Stimulated activated CD8-positive, alpha-beta memory T cell treated with anti-CD3 and anti-CD28 coated beads, Interleukin-7, amount 100 ng/mL, for 4 hours (primary cell): ENCODE measurements at regions not wholly inside any gene's neighbourhood (a gene's known extent, or its start where the extent isn't known, plus 50 kb on each side); places are given as distances from the start of the nearest gene placed in this dataset.

Experiments used
- DNase-seq, 2 donors: peaks; one replicate each; pipeline ENCODE4 v3.0.0-alpha.2; 2020; ENCODE audit warnings: low read depth in 2 of 2

DNA sequence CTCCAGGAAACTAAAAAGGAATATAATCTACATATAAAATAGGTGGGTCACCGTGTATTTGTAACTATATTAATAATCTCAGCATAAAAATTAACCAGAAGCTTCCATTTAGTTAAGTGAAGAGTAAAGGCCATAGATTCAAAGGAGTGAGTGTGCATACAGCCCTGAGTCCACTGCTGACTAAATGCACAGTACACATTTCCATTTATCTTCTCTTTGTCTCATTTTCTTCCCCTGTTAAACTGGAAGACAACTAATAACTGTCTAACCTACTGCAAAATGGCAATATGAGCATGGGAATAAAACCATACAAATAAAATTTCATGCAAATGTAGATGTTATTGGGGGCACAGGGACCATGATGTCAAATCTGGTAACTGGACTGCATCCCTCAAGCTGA is 59.9 kb upstream of the DAB2 start:
- no peak for DNase-seq

DNA sequence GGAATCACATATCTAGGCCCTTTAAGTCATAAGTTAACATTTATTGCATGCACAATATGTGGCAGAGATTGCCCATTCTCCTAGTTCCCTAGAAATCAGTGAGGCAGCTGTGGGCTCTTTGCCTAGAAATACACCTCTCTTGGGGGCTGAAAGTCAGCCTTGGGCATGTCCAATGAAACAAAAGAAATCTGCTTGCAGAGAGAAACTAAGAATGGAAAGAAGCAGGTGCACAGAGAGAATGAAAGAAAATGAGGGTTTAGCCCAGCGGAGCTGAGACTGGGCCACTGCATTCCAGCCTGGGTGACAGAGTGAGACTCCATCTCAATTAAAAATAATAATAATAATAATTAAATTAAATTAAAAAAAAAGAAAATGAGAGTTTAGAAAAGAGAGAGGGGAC is 57.3 kb upstream of the DAB2 start:
- DNase-seq, result no peak

GRCh38 chr5:39479537-39479936 is 54.8 kb upstream of the DAB2 start:
- no peak for DNase-seq

DNA sequence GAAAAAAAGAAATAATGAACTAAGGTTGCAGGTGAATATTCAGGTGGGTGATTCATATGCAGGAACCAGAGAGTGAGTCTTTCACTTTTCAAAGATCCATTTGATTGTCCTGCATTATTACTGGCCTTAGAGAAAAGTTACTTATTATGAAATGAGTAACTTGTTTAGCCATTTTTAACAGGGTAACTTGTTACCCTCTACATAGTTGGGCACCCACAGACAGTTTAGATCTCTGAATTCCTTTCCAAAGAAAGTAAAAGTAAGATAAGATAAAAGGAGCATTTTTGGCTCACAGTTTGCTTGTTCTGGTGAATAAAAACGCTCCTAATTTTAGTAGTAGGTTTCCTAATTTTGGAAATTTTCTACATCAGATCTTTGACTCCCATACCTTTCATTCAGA is 54.1 kb upstream of the DAB2 start:
- DNase-seq, result no peak

GRCh38 chr5:39476843-39477220 is 52.1 kb upstream of the DAB2 start:
- no peak for DNase-seq

DNA sequence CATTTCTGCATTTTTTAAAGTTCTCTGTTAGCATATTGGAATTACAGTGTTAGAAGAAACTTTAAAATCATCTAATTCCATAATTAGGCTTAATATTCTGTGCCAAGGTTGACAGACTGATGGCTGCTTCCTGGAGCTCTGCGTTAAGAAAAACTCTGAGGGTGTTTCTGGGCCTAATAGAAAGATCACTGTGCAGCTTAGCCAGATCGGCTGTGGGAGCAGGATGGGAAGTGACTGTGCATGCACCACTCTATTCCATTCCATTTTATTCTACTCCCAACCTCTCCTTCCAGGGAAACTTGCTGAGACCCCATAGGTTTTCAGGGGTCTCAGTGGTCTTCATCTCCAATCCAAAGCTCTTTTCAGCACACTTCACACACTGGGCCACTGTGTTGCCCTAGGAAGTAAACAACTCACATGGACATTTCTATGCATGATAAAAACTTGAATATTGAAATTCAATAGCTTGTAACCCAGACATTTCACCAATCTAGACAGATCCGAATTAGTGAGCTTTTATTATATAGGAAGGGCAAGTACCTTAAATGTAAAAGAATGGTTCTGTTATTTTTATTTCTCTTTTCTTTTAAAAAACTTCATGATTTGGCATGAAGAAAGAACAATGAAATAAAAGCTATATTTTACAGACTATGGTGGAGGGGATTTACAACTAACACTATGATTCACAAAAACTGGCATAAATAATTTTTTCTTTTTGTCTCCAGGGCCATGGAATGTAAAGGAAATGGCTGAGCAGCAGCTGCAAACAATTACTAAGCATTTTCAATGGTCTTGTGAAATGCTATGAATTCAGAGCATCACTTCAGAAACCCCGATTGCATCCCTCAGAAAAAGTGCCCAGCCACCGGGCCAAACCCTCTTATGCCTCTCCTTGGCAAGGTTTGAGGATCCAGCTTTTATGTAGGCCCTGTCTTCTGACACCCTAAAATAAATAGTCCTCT is 51.4 kb upstream of the DAB2 start:
- DNase-seq, result no peak

DNA sequence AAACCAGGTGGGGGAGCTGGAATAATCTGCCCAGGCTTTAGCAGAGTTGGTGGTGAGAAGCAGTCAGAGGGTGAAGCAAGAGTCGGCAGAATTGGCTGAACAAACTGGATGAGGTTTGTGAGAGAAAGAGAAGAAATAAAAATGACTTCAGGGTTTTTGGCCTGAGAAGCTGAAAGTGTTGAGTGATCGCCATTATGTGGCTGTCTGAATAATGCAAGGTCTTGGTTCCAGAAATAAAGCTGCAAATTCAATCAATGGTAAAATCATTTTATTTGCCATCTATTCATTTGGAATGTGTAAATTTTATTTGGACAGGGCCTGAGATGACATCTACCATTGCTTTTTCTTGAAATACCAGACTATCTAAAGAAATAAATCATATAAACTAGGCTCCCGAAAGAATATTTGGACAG is 50.4 kb upstream of the DAB2 start:
- no peak for DNase-seq
